RWPE1 (cell line): ENCODE measurements at regions not wholly inside any gene's neighbourhood (a gene's known extent, or its start where the extent isn't known, plus 50 kb on each side); places are given as distances from the start of the nearest gene placed in this dataset.

ENCODE experiments used
- CTCF ChIA-PET: fragments of 350-600 bp; sonication (Branson Sonifier 250); formaldehyde crosslinking; extraction: SDS; loops from one replicate; lab custom pipeline; 2021; lab: Yijun Ruan, JAX
- POLR2A ChIA-PET: fragments of 400-600 bp; formaldehyde crosslinking; extraction: SDS; loops from one replicate; lab custom pipeline; 2020; ENCODE audit warnings: antibody characterized with exemption; ENCODE audit not compliant: low non-redundant PET; lab: Yijun Ruan, JAX
- DNase-seq: peaks from one replicate; pipeline ENCODE4 v3.0.0; 2012; ENCODE audit warnings: low spot score
- H3K27ac ChIP-seq: fragments of 450-650 bp; 2 replicates; pipeline ENCODE4 v1.5.1; 2017
- CTCF ChIP-seq: fragments of 450-650 bp; conservative IDR thresholded peaks from 2 replicates; pipeline ENCODE4 v1.5.1; 2017; ENCODE audit warnings: low read depth, mild to moderate bottlenecking

DNA sequence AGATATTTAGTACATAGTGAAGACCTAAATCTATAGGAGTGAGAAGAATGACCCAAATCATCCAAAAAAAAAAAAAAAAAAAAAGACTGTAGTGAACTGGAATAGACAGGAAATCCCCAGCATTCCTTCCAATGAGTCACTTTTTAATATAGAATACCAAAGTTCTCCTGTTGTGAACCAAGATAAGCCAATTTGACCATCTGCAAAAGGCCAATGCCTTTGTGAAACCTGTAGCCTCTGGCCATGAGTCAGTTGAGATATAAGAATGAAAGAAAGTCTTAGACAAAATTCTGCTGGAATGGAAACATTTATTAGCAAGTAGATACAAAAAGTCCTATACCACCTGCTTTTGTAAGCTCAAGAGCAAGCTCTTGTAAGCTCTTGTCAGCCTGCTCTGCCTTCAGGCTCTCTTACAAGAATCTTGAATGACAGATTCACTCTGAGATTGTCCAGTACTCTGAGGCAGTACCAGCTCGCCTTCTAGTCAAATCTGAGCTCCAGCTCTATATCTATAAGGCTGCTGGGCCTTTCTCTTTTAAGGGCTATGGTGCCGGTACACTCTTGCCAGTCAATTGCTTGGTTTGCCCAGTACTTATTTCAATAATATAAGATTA lies 243.0 kb upstream of the TMTC1 start:
- H3K27ac ChIP-seq = no peak overlapping the region
- ChIA-PET POLR2A (no interaction called here), CTCF (no interaction called here)
- peak; percentile 18 for DNase-seq
- no peak for TF ChIP-seq CTCF

- no peak for DNase-seq
- TF ChIP-seq CTCF = no peak
- no peak overlapping the region for H3K27ac ChIP-seq
- CTCF ChIA-PET = interaction anchor here (0.6 kb wide), 1 partner anchor 106 kb away, joined by 4 read pairs; no protein-coding TSS in a partner anchor
- POLR2A ChIA-PET = no interaction called here
Observed at GRCh38 chr12:30025317-30025716, 241.6 kb upstream of the TMTC1 start.

DNA sequence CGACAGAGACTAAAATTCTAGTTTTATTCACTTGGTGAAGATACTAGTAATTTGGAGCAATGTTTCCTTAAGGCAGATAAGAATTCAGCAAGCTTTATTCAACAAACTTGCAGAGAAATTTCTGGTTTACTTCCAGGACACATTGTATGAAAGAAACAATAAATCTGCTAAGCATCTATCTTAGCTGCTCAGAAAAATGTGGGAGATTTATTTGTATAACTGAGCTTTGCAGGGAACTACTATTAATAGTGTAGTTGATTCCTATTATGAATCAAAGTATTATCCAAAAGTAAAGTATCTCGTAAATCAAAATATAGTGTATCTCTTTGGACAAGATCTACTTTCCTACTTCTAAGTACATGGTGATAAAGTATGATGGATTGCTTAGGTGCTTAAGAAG lies 239.4 kb upstream of the TMTC1 start:
- POLR2A ChIA-PET = no interaction called here
- H3K27ac ChIP-seq = no peak overlapping the region
- TF ChIP-seq CTCF = no peak
- DNase-seq = no peak
- CTCF ChIA-PET = no interaction called here

DNA sequence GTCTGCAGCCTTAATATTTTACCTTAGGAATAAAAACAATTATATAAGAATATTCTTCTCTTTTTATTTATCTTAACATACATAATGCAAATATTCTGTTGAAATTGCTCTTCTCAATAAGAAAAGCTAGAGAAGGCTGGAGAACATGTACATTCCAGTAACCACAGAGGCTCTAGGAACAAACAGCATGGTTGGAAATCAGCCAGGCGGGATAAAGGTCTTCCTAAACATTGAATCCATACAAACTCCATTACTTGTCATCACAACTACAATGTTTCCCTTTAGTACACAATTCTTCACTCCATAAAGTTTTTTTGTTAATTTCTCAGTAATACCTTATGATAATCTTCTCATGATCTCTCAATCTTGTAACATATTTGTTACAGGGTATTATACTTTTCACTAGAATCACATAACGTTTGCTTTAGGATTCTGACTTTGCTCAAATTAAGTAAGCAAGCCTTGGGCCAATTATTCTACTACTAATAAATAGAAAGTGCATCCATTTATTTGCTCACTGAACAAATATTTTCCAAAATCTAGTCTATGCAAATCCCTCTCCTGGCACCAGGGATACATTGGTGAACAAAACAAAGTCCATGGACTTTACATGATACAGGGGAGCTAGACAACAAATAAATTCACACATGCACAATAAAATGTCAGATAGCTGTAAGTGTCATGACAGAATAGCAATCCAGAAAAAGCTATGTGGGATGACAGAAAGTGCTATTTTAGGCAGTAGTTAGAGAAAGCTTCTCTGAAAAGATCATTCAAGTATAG lies 237.5 kb upstream of the TMTC1 start:
- DNase-seq = no peak
- H3K27ac ChIP-seq = no peak overlapping the region
- CTCF ChIA-PET = no interaction called here
- TF ChIP-seq CTCF = no peak
- POLR2A ChIA-PET = no interaction called here

DNA sequence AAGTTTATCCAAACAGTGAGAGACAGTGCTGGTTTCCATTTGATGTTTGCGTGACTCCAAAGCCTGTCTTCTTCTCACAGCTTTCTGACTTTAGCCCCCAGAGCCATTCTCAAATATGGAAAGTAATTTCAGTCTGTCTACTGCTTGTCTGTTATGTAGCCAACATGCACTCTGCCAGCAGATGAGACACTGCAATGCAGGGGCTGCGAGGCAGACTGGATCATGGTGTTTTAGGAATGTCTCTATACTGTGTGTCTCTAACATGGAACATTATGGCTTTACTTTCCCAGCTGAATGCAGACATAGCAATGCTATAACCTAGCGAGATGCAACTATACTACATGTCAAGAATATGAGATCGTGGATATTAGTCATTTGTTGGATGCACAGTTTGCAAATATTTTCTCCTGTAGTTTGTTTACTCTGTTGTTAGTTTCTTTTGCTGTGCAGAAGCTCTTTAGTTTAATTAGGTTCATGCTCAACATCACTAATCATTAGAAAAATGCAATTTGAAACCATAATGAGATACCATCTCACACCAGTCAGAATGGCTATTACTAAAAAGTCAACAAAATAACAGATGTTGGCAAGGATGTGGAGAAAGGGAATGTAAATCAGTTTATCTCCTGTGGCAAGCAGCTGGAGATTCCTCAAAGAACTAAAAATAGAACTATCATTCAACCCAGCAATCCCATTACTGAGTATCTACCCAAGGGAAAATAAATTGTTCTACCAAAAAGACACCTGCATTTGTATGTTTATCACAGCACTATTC lies 235.8 kb upstream of the TMTC1 start:
- no peak overlapping the region for H3K27ac ChIP-seq
- TF ChIP-seq CTCF = no peak
- CTCF ChIA-PET = interaction anchor here (0.5 kb wide), 1 partner anchor 801 kb away, joined by 3 read pairs; no protein-coding TSS in a partner anchor
- POLR2A ChIA-PET = no interaction called here
- no peak for DNase-seq

GRCh38 chr12:30016540-30017055 lies 232.9 kb upstream of the TMTC1 start:
- ChIA-PET CTCF (no interaction called here), POLR2A (no interaction called here)
- H3K27ac ChIP-seq = no peak overlapping the region
- no peak for TF ChIP-seq CTCF
- DNase-seq = no peak
